HEK293 (cell line): ENCODE measurements at regions not wholly inside any gene's neighbourhood (a gene's known extent, or its start where the extent isn't known, plus 50 kb on each side); places are given as distances from the start of the nearest gene placed in this dataset.
A peak's percentile ranks its signal among the peaks of the same experiment; 100 is the strongest.

Experiments
- CTCF ChIA-PET: fragments of 350-600 bp; formaldehyde crosslinking; extraction: SDS; loops from one replicate; lab custom pipeline; 2021; ENCODE audit warnings: antibody characterized with exemption; lab: Yijun Ruan, JAX
- POLR2A ChIA-PET: fragments of 300-600 bp; formaldehyde crosslinking; extraction: SDS; loops from one replicate; lab custom pipeline; 2020; ENCODE audit warnings: antibody characterized with exemption, inconsistent platforms; lab: Yijun Ruan, JAX
- H3K27ac ChIP-seq: fragments of 200-500 bp; sonication (Bioruptor generic); 2 replicates; pipeline ENCODE4 v1.5.1; 2014; ENCODE audit warnings: low read depth, low read length, control low read depth, inconsistent platforms; ENCODE audit errors: extremely low read depth
- H3K36me3 ChIP-seq, 2 experiments: fragments of 200-500 bp in 1 of 2; sonication (Bioruptor generic) in 1 of 2; 1 replicate in 1 of 2; 2 replicates in 1 of 2; pipeline ENCODE4 v1.5.1; 2014 to 2017; ENCODE audit warnings: inconsistent platforms in 2 of 2, low read length in 2 of 2; ENCODE audit not compliant: control insufficient read depth in 2 of 2, insufficient read depth in 1 of 2
- H3K4me1 ChIP-seq: fragments of 200-500 bp; sonication (Bioruptor generic); 2 replicates; pipeline ENCODE4 v1.5.1; 2014; ENCODE audit warnings: mild to moderate bottlenecking, low read length, inconsistent platforms; ENCODE audit not compliant: control insufficient read depth, insufficient read depth
- H3K4me3 ChIP-seq: 2 replicates; pipeline ENCODE4 v1.5.1; 2011; ENCODE audit warnings: low read depth, mild to moderate bottlenecking, control low read depth, low read length, moderate library complexity
- H3K9me3 ChIP-seq: fragments of 200-500 bp; sonication (Bioruptor generic); 2 replicates; pipeline ENCODE4 v1.5.1; 2014; ENCODE audit warnings: low read depth, low read length, inconsistent platforms; ENCODE audit not compliant: control insufficient read depth, insufficient read depth
- CTCF ChIP-seq: fragments of 450-650 bp; formaldehyde crosslinking; IDR thresholded peaks from 2 replicates; pipeline ENCODE4 v1.5.1; 2016; ENCODE audit warnings: missing biosample characterization, missing genetic modification characterization
- HOXA7 ChIP-seq: sonication (generic); formaldehyde crosslinking; IDR thresholded peaks from 2 replicates; pipeline ENCODE4 v1.8.1; 2022; ENCODE audit warnings: missing genetic modification reagents, borderline replicate concordance
- KLF1 ChIP-seq: fragments of 450-650 bp; formaldehyde crosslinking; IDR thresholded peaks from 2 replicates; pipeline ENCODE4 v1.5.1; 2016; ENCODE audit warnings: missing biosample characterization, missing genetic modification characterization
- SP3 ChIP-seq: fragments of 450-650 bp; formaldehyde crosslinking; IDR thresholded peaks from 2 replicates; pipeline ENCODE4 v1.5.1; 2016; ENCODE audit warnings: missing biosample characterization, missing genetic modification characterization
- ZBTB17 ChIP-seq: fragments of 450-650 bp; formaldehyde crosslinking; IDR thresholded peaks from 2 replicates; pipeline ENCODE4 v1.5.1; 2016; ENCODE audit warnings: missing biosample characterization, missing genetic modification characterization
- ZBTB26 ChIP-seq: fragments of 450-650 bp; formaldehyde crosslinking; optimal IDR thresholded peaks from 2 replicates; pipeline ENCODE3; 2016; ENCODE audit warnings: missing biosample characterization, mild to moderate bottlenecking, missing genetic modification characterization
- ZFP41 ChIP-seq: fragments of 450-650 bp; formaldehyde crosslinking; IDR thresholded peaks from 2 replicates; pipeline ENCODE4 v1.5.1; 2016; ENCODE audit warnings: missing biosample characterization, missing genetic modification characterization, borderline replicate concordance
- ZNF155 ChIP-seq: fragments of 450-650 bp; formaldehyde crosslinking; IDR thresholded peaks from 2 replicates; pipeline ENCODE4 v1.5.1; 2016; ENCODE audit warnings: missing biosample characterization, missing genetic modification characterization
- ZNF157 ChIP-seq: fragments of 450-650 bp; formaldehyde crosslinking; IDR thresholded peaks from 2 replicates; pipeline ENCODE4 v1.5.1; 2016; ENCODE audit warnings: missing biosample characterization, missing genetic modification characterization
- ZNF175 ChIP-seq: fragments of 450-650 bp; formaldehyde crosslinking; IDR thresholded peaks from 2 replicates; pipeline ENCODE4 v1.5.1; 2016; ENCODE audit warnings: missing biosample characterization, missing genetic modification characterization
- ZNF18 ChIP-seq: fragments of 450-650 bp; formaldehyde crosslinking; IDR thresholded peaks from 2 replicates; pipeline ENCODE4 v1.5.1; 2016; ENCODE audit warnings: missing biosample characterization, missing genetic modification characterization
- ZNF184 ChIP-seq: fragments of 450-650 bp; IDR thresholded peaks from 2 replicates; pipeline ENCODE4 v1.5.1; 2018; ENCODE audit warnings: missing biosample characterization, mild to moderate bottlenecking, missing genetic modification characterization
- ZNF202 ChIP-seq: fragments of 450-650 bp; formaldehyde crosslinking; IDR thresholded peaks from 2 replicates; pipeline ENCODE4 v1.5.1; 2016; ENCODE audit warnings: missing biosample characterization, missing genetic modification characterization, borderline replicate concordance
- ZNF23 ChIP-seq: fragments of 450-650 bp; formaldehyde crosslinking; IDR thresholded peaks from 2 replicates; pipeline ENCODE4 v1.5.1; 2016; ENCODE audit warnings: missing biosample characterization, missing genetic modification characterization, borderline replicate concordance
- ZNF335 ChIP-seq: fragments of 450-650 bp; formaldehyde crosslinking; conservative IDR thresholded peaks from 2 replicates; pipeline ENCODE4 v1.5.1; 2016; ENCODE audit warnings: missing biosample characterization, missing genetic modification characterization
- ZNF354C ChIP-seq: fragments of 450-650 bp; formaldehyde crosslinking; IDR thresholded peaks from 2 replicates; pipeline ENCODE4 v1.5.1; 2016; ENCODE audit warnings: missing biosample characterization, missing genetic modification characterization, low read depth, borderline replicate concordance
- ZNF488 ChIP-seq: fragments of 450-650 bp; formaldehyde crosslinking; IDR thresholded peaks from 2 replicates; pipeline ENCODE4 v1.5.1; 2016; ENCODE audit warnings: missing biosample characterization, missing genetic modification characterization
- ZNF548 ChIP-seq: fragments of 450-650 bp; formaldehyde crosslinking; IDR thresholded peaks from 2 replicates; pipeline ENCODE4 v1.5.1; 2016; ENCODE audit warnings: missing biosample characterization, missing genetic modification characterization
- ZNF560 ChIP-seq: fragments of 450-650 bp; formaldehyde crosslinking; IDR thresholded peaks from 2 replicates; pipeline ENCODE4 v1.5.1; 2017; ENCODE audit warnings: missing biosample characterization, missing genetic modification characterization, borderline replicate concordance
- ZNF580 ChIP-seq: fragments of 450-650 bp; formaldehyde crosslinking; IDR thresholded peaks from 2 replicates; pipeline ENCODE4 v1.5.1; 2016; ENCODE audit warnings: missing biosample characterization, missing genetic modification characterization
- ZNF621 ChIP-seq: fragments of 450-650 bp; formaldehyde crosslinking; IDR thresholded peaks from 2 replicates; pipeline ENCODE4 v1.5.1; 2017; ENCODE audit warnings: missing biosample characterization, missing genetic modification characterization
- ZNF624 ChIP-seq: fragments of 450-650 bp; formaldehyde crosslinking; IDR thresholded peaks from 2 replicates; pipeline ENCODE4 v1.5.1; 2017; ENCODE audit warnings: missing biosample characterization, missing genetic modification characterization
- ZNF658 ChIP-seq: fragments of 450-650 bp; formaldehyde crosslinking; IDR thresholded peaks from 2 replicates; pipeline ENCODE4; 2016; ENCODE audit warnings: missing biosample characterization, missing genetic modification characterization
- ZNF660 ChIP-seq: fragments of 450-650 bp; IDR thresholded peaks from 2 replicates; pipeline ENCODE4 v1.5.1; 2018; ENCODE audit warnings: missing biosample characterization, mild to moderate bottlenecking, missing genetic modification characterization
- ZNF707 ChIP-seq: fragments of 450-650 bp; formaldehyde crosslinking; IDR thresholded peaks from 2 replicates; pipeline ENCODE4 v1.5.1; 2016; ENCODE audit warnings: missing biosample characterization, missing genetic modification characterization
- ZSCAN5A ChIP-seq: fragments of 450-650 bp; formaldehyde crosslinking; IDR thresholded peaks from 2 replicates; pipeline ENCODE4 v1.5.1; 2016; ENCODE audit warnings: missing biosample characterization, missing genetic modification characterization
- ZXDB ChIP-seq: fragments of 450-650 bp; formaldehyde crosslinking; IDR thresholded peaks from 2 replicates; pipeline ENCODE4 v1.5.1; 2016; ENCODE audit warnings: missing biosample characterization, missing genetic modification characterization

- TF ChIP-seq ZSCAN5A = no peak
- no peak for TF ChIP-seq ZFP41
- no peak for TF ChIP-seq ZNF157
- no peak for TF ChIP-seq ZXDB (tag by site-specific recombination)
- TF ChIP-seq CTCF (tag by site-specific recombination) = no peak
- no peak for TF ChIP-seq ZNF658
- TF ChIP-seq ZNF660 (tag by site-specific recombination) = no peak
- TF ChIP-seq ZNF354C (tag by site-specific recombination) = no peak
- no peak for TF ChIP-seq ZBTB17 (tag by site-specific recombination)
- TF ChIP-seq ZNF560 (tag by site-specific recombination) = no peak
Observed at GRCh38 chr9:34876096-34876495, 82.0 kb upstream of the PHF24 start (continued).

- CTCF ChIA-PET = interaction anchor here (0.8 to 5.1 kb wide), 7 partner anchors 10 to 195 kb away, joined by 3 to 28 read pairs (median 4); no protein-coding TSS in a partner anchor
- TF ChIP-seq ZNF155 (tag by site-specific recombination) = no peak
- TF ChIP-seq ZBTB26 = no peak
- no peak for TF ChIP-seq ZNF202 (tag by site-specific recombination)
- TF ChIP-seq CTCF (tag by site-specific recombination) = 0 out of 2 replicates have a peak, but pooled peaks have one; percentile 24
- TF ChIP-seq ZNF184 (tag by site-specific recombination) = no peak
- no peak for TF ChIP-seq ZNF488
Observed at GRCh38 chr9:34869390-34869789, 88.7 kb upstream of the PHF24 start.

GRCh38 chr9:34866614-34867013, 91.5 kb upstream of the PHF24 start:
- ChIA-PET CTCF (interaction anchor here (0.5 to 5.1 kb wide), 4 partner anchors 105 to 176 kb away, joined by 3 to 28 read pairs (median 4); no protein-coding TSS in a partner anchor), POLR2A (no interaction called here)
- Histone ChIP-seq H3K4me3 (no peak overlapping the region), H3K4me1 (no peaks in the 10 kb centered on the region), H3K36me3 (no peaks in the 10 kb centered on the region), H3K27ac (no peak overlapping the region), H3K9me3 (no peaks in the 10 kb centered on the region)
- TF ChIP-seq ZNF621 (tag by site-specific recombination) = no peak
- no peak for TF ChIP-seq KLF1 (tag by site-specific recombination)
- TF ChIP-seq ZNF707 (tag by site-specific recombination) = no peak
- no peak for TF ChIP-seq ZNF175
- no peak for TF ChIP-seq ZNF335 (tag by site-specific recombination)
- no peak for TF ChIP-seq SP3 (tag by site-specific recombination)
- TF ChIP-seq HOXA7 (CRISPR knock-in tag) = no peak
- no peak for TF ChIP-seq ZNF580 (tag by site-specific recombination)
- TF ChIP-seq ZNF624 (tag by site-specific recombination) = no peak
- TF ChIP-seq ZNF548 (tag by site-specific recombination) = no peak
- no peak for TF ChIP-seq ZNF18 (tag by site-specific recombination)
- no peak for TF ChIP-seq ZNF23 (tag by site-specific recombination)

More at GRCh38 chr9:34869390-34869789, 88.7 kb upstream of the PHF24 start:
- no peaks in the 10 kb centered on the region for H3K36me3 ChIP-seq
- POLR2A ChIA-PET = no interaction called here
- no peaks in the 10 kb centered on the region for H3K9me3 ChIP-seq
- H3K4me3 ChIP-seq = no peak overlapping the region
- H3K27ac ChIP-seq = no peak overlapping the region
- no peaks in the 10 kb centered on the region for H3K4me1 ChIP-seq
